OCI-LY7 (cell line): ENCODE measurements at regions not wholly inside any gene's neighbourhood (a gene's known extent, or its start where the extent isn't known, plus 50 kb on each side); places are given as distances from the start of the nearest gene placed in this dataset.

Experiments used
- BruUV-seq: library from RNA; stranded (reverse); fragments of 400-500 nt; replicated peaks from 2 replicates; lab custom pipeline; 2021; lab: Mats Ljungman, UMichigan
- CTCF ChIA-PET: fragments of 300-600 bp; sonication (Branson Sonifier 250); formaldehyde crosslinking; loops from one replicate; lab custom pipeline; 2022; ENCODE audit warnings: antibody characterized with exemption; ENCODE audit not compliant: unreplicated experiment; lab: Charles Lee
- POLR2A ChIA-PET: fragments of 300-600 bp; sonication (Branson Sonifier 250); formaldehyde crosslinking; loops from one replicate; lab custom pipeline; 2022; ENCODE audit warnings: antibody characterized with exemption; lab: Charles Lee
- DNase-seq: peaks from one replicate; pipeline ENCODE4 v3.0.0-alpha.2; 2015; ENCODE audit warnings: low spot score
- H2AFZ ChIP-seq: fragments of 200-600 bp; sonication (generic), shearing (Covaris generic); 2 replicates; pipeline ENCODE4 v1.6.1; 2014; ENCODE audit warnings: mild to moderate bottlenecking, antibody characterized with exemption, low read length, moderate library complexity
- H3K27ac ChIP-seq: fragments of 200-600 bp; sonication (generic); 2 replicates; pipeline ENCODE4 v1.5.1; 2014; ENCODE audit warnings: mixed run types, low read depth, mild to moderate bottlenecking, moderate library complexity, low read length, inconsistent platforms; ENCODE audit not compliant: poor library complexity, severe bottlenecking
- H3K36me3 ChIP-seq: fragments of 200-600 bp; sonication (generic); 2 replicates; pipeline ENCODE4 v1.6.1; 2014; ENCODE audit warnings: mild to moderate bottlenecking, antibody characterized with exemption, low read length, moderate library complexity, mixed read lengths; ENCODE audit not compliant: insufficient read depth
- H3K4me1 ChIP-seq: fragments of 200-600 bp; sonication (generic); 2 replicates; pipeline ENCODE4 v1.5.1; 2014; ENCODE audit warnings: mild to moderate bottlenecking, low read length; ENCODE audit not compliant: insufficient read depth, poor library complexity, severe bottlenecking
- H3K4me2 ChIP-seq: fragments of 200-600 bp; sonication (generic); 2 replicates; pipeline ENCODE4 v1.6.1; 2014; ENCODE audit warnings: mild to moderate bottlenecking, low read length
- H3K4me3 ChIP-seq: fragments of 200-600 bp; sonication (generic); 2 replicates; pipeline ENCODE4 v1.5.1; 2014; ENCODE audit warnings: mild to moderate bottlenecking, low read depth, low read length; ENCODE audit not compliant: poor library complexity, severe bottlenecking
- H3K79me2 ChIP-seq: fragments of 200-600 bp; sonication (generic); 2 replicates; pipeline ENCODE4 v1.6.1; 2016; ENCODE audit warnings: low read depth, mild to moderate bottlenecking, low read length, moderate library complexity, mixed read lengths; ENCODE audit not compliant: insufficient read depth
- H3K9me2 ChIP-seq: fragments of 200-600 bp; sonication (generic); 2 replicates; pipeline ENCODE4 v1.6.1; 2016; ENCODE audit warnings: mild to moderate bottlenecking, low read length, mixed read lengths; ENCODE audit not compliant: insufficient read depth
- H3K9me3 ChIP-seq: fragments of 200-600 bp; sonication (generic); 2 replicates; pipeline ENCODE4 v1.6.1; 2014; ENCODE audit warnings: mild to moderate bottlenecking, mixed run types, low read length, mixed read lengths
- H4K20me1 ChIP-seq: fragments of 200-600 bp; sonication (generic); 2 replicates; pipeline ENCODE4 v1.6.1; 2014; ENCODE audit warnings: mild to moderate bottlenecking, antibody characterized with exemption, low read length, moderate library complexity, mixed read lengths; ENCODE audit not compliant: insufficient read depth
- EZH2phosphoT487 ChIP-seq: fragments of 200-600 bp; sonication (generic); IDR thresholded peaks from 2 replicates; pipeline ENCODE4 v1.6.1; 2018; ENCODE audit warnings: low read depth, borderline replicate concordance, mild to moderate bottlenecking, mixed run types, antibody characterized with exemption, low read length, moderate library complexity, mixed read lengths
- intact Hi-C: fragments of 100-400 bp; cut with micrococcal nuclease; formaldehyde crosslinking; loops from one replicate; pipeline ENCODE4 v1.10.0; 2022; ENCODE audit not compliant: unreplicated experiment
- TF ChIP-seq, protein P1 (sequence below): fragments of 200-600 bp; sonication (generic); conservative IDR thresholded peaks from 2 replicates; pipeline ENCODE4 v1.5.1; 2014; ENCODE audit warnings: mild to moderate bottlenecking, antibody characterized with exemption, low read length, moderate library complexity, mixed read lengths

DNA sequence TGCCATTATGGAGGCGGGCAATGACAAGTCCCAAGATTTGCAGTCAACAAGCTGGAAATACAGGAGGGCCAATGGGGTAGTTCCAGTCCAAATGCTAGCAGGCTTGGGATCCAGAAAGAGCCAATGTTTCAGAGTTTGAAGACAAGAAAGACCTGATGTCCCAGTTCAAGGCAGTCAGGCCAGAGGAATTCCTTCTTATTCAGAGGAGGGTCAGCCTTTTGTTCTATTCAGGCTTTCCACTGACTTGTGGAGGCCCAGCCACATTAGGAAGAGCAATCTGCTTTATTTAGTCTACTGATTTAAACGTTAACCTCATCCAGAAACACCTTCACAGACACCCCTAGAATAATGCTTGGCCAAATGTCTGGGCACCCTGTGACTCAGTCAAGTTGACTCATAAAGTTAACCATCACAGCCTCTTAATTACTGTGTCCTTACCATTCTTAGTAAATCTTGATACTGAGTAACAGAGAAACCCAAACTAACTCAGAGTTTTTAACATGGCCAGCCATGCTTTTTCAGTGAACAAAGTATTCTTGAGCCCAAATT lies 50.9 kb upstream of the NPHP3 start:
- no peaks in the 10 kb centered on the region for H3K36me3 ChIP-seq
- no peak for DNase-seq
- BruUV-seq = no TSS peak

GRCh38 chr3:132772252-132772651 lies 50.0 kb upstream of the NPHP3 start:
- ChIA-PET CTCF (no interaction called here), POLR2A (no interaction called here)
- Histone ChIP-seq H3K9me3 (no peaks in the 10 kb centered on the region), H2AFZ (no peak overlapping the region), H4K20me1 (no peaks in the 10 kb centered on the region), H3K36me3 (no peaks in the 10 kb centered on the region), H3K79me2 (no peaks in the 10 kb centered on the region), H3K9me2 (no peaks in the 10 kb centered on the region), H3K4me3 (no peak overlapping the region), H3K27ac (no peak overlapping the region), H3K4me1 (no peaks in the 10 kb centered on the region), H3K4me2 (no peak overlapping the region)
- intact Hi-C loops = no loop called here
- BruUV-seq = no TSS peak
- DNase-seq = no peak
- TF ChIP-seq EZH2phosphoT487 = no peak
- TF ChIP-seq, protein P1, sequence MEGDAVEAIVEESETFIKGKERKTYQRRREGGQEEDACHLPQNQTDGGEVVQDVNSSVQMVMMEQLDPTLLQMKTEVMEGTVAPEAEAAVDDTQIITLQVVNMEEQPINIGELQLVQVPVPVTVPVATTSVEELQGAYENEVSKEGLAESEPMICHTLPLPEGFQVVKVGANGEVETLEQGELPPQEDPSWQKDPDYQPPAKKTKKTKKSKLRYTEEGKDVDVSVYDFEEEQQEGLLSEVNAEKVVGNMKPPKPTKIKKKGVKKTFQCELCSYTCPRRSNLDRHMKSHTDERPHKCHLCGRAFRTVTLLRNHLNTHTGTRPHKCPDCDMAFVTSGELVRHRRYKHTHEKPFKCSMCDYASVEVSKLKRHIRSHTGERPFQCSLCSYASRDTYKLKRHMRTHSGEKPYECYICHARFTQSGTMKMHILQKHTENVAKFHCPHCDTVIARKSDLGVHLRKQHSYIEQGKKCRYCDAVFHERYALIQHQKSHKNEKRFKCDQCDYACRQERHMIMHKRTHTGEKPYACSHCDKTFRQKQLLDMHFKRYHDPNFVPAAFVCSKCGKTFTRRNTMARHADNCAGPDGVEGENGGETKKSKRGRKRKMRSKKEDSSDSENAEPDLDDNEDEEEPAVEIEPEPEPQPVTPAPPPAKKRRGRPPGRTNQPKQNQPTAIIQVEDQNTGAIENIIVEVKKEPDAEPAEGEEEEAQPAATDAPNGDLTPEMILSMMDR = no peak

More for the DNA sequence above, 50.9 kb upstream of the NPHP3 start:
- Histone ChIP-seq H4K20me1 (no peaks in the 10 kb centered on the region), H3K27ac (no peak overlapping the region), H3K4me2 (no peak overlapping the region), H3K79me2 (no peaks in the 10 kb centered on the region), H3K4me1 (no peaks in the 10 kb centered on the region), H2AFZ (no peak overlapping the region), H3K4me3 (no peak overlapping the region), H3K9me2 (no peaks in the 10 kb centered on the region), H3K9me3 (no peaks in the 10 kb centered on the region)
- intact Hi-C loops = no loop called here
- ChIA-PET POLR2A (no interaction called here), CTCF (no interaction called here)
- TF ChIP-seq, protein P1 = no peak
- TF ChIP-seq EZH2phosphoT487 = no peak
